H1 (cell line): ENCODE measurements at regions not wholly inside any gene's neighbourhood (a gene's known extent, or its start where the extent isn't known, plus 50 kb on each side); places are given as distances from the start of the nearest gene placed in this dataset.

Experiments used
- ASH2L ChIP-seq: fragments of 200-600, 300-600 bp; sonication (generic); IDR thresholded peaks from one replicate; pipeline ENCODE4 v1.7.1; 2017; ENCODE audit warnings: low read length
- EGR1 ChIP-seq: IDR thresholded peaks from 2 replicates; pipeline ENCODE4 v1.6.1; 2011; ENCODE audit warnings: low read depth, low read length, borderline replicate concordance
- EP300 ChIP-seq, 2 experiments: IDR thresholded peaks; 1 replicate in 1 of 2; 2 replicates in 1 of 2; pipeline ENCODE4 v1.6.1; 2011 to 2012; ENCODE audit warnings: low read depth in 2 of 2, low read length in 2 of 2, mild to moderate bottlenecking in 2 of 2, borderline replicate concordance in 1 of 2, inconsistent platforms in 1 of 2, moderate library complexity in 1 of 2
- GABPA ChIP-seq: IDR thresholded peaks from 2 replicates; pipeline ENCODE4 v1.6.1; 2011; ENCODE audit warnings: mild to moderate bottlenecking, low read length, moderate library complexity, borderline replicate concordance; ENCODE audit not compliant: insufficient read depth
- POU5F1 ChIP-seq: IDR thresholded peaks from 2 replicates; pipeline ENCODE4 v1.6.1; 2011; ENCODE audit warnings: low read depth, mild to moderate bottlenecking, low read length, moderate library complexity
- SAP30 ChIP-seq: fragments of 300-600 bp; sonication (generic); IDR thresholded peaks from 2 replicates; pipeline ENCODE4 v1.7.1; 2012; ENCODE audit warnings: low read length, moderate library complexity, mild to moderate bottlenecking, inconsistent platforms; ENCODE audit not compliant: insufficient read depth, insufficient replicate concordance
- SIX5 ChIP-seq: IDR thresholded peaks from 2 replicates; pipeline ENCODE4 v1.6.1; 2011; ENCODE audit warnings: mild to moderate bottlenecking, low read depth, low read length
- TBP ChIP-seq: IDR thresholded peaks from 2 replicates; pipeline ENCODE4 v1.6.1; 2011; ENCODE audit warnings: low read depth, low read length, improper control_type of control experiment
- TF ChIP-seq, protein P1 (sequence below): IDR thresholded peaks from 2 replicates; pipeline ENCODE4 v1.6.1; 2012; ENCODE audit warnings: low read length, inconsistent platforms
- TF ChIP-seq, protein P2 (sequence below): IDR thresholded peaks from 2 replicates; pipeline ENCODE4 v1.6.1; 2012; ENCODE audit warnings: inconsistent platforms
- TF ChIP-seq, protein P3 (sequence below): IDR thresholded peaks from 2 replicates; pipeline ENCODE4 v1.6.1; 2012; ENCODE audit warnings: inconsistent platforms

DNA sequence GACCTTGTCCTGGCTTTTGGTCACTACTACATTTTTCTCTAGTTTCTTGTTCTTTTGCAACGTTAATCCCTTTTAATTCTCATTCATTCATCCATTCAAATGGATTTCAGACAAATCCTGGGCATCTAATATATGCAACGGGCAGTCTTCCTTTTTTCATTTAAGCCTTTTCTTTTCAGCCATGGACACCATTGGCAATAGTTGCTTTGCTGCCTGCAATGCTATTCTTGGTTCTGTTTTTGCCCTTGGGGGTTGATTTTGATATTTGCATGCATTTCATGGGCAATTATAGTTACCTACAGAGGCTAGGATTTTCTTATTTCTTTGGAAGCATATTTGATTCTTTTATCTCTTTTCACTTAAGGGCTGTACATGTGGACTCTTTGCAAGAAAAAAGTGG lies 180.5 kb upstream of the ARX start (continued):
- TF ChIP-seq, protein P1, sequence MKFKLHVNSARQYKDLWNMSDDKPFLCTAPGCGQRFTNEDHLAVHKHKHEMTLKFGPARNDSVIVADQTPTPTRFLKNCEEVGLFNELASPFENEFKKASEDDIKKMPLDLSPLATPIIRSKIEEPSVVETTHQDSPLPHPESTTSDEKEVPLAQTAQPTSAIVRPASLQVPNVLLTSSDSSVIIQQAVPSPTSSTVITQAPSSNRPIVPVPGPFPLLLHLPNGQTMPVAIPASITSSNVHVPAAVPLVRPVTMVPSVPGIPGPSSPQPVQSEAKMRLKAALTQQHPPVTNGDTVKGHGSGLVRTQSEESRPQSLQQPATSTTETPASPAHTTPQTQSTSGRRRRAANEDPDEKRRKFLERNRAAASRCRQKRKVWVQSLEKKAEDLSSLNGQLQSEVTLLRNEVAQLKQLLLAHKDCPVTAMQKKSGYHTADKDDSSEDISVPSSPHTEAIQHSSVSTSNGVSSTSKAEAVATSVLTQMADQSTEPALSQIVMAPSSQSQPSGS = no peak
- TF ChIP-seq GABPA (no peak), POU5F1 (no peak), EP300 (IDR thresholded peaks at IDR 0.05; ENCODE audit: borderline replicate concordance in 1 of 2, low read depth in 2 of 2, low read length in 2 of 2) (no peak), ASH2L (no peak), EGR1 (no peak), SAP30 (no peak), TBP (no peak), SIX5 (no peak)
- TF ChIP-seq, protein P2, sequence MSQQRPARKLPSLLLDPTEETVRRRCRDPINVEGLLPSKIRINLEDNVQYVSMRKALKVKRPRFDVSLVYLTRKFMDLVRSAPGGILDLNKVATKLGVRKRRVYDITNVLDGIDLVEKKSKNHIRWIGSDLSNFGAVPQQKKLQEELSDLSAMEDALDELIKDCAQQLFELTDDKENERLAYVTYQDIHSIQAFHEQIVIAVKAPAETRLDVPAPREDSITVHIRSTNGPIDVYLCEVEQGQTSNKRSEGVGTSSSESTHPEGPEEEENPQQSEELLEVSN = no peak
- TF ChIP-seq, protein P3, sequence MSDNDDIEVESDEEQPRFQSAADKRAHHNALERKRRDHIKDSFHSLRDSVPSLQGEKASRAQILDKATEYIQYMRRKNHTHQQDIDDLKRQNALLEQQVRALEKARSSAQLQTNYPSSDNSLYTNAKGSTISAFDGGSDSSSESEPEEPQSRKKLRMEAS = no peak
- TF ChIP-seq, all 59 proteins: peak for 0
